AG10803 (cell line): ENCODE measurements at regions not wholly inside any gene's neighbourhood (a gene's known extent, or its start where the extent isn't known, plus 50 kb on each side); places are given as distances from the start of the nearest gene placed in this dataset.

Source experiments
- DNase-seq: peaks from one replicate; pipeline ENCODE4 v3.0.0; 2010; ENCODE audit warnings: low read depth
- H3K4me3 ChIP-seq: 2 replicates; pipeline ENCODE4 v1.5.1; 2011; ENCODE audit warnings: mild to moderate bottlenecking, low read length, control low read depth
- TF ChIP-seq, protein P1 (sequence below): conservative IDR thresholded peaks from 2 replicates; pipeline ENCODE4 v1.5.1; 2011; ENCODE audit warnings: mild to moderate bottlenecking, low read length, control low read depth, inconsistent platforms

DNA sequence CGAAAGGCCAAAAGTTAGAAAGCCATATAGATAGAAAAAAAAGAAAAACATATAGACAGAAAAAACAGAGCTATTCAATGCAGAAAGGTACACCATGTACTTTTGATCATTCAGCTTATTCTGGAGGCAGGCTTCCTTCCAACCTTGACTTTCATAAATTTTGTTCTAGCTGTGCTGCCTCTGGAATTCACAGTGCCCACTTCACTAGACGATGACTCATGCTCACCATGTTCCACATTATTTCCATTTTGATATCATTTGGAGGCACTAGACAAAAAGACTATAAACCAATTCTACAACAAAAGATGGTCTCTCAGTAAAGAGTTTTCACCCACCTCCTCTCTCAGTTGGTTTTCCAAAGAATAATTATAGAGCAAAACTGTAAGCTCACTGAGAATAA is 229.0 kb upstream of the IPO5 start:
- no peak overlapping the region for H3K4me3 ChIP-seq
- TF ChIP-seq, protein P1, sequence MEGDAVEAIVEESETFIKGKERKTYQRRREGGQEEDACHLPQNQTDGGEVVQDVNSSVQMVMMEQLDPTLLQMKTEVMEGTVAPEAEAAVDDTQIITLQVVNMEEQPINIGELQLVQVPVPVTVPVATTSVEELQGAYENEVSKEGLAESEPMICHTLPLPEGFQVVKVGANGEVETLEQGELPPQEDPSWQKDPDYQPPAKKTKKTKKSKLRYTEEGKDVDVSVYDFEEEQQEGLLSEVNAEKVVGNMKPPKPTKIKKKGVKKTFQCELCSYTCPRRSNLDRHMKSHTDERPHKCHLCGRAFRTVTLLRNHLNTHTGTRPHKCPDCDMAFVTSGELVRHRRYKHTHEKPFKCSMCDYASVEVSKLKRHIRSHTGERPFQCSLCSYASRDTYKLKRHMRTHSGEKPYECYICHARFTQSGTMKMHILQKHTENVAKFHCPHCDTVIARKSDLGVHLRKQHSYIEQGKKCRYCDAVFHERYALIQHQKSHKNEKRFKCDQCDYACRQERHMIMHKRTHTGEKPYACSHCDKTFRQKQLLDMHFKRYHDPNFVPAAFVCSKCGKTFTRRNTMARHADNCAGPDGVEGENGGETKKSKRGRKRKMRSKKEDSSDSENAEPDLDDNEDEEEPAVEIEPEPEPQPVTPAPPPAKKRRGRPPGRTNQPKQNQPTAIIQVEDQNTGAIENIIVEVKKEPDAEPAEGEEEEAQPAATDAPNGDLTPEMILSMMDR: no peak
- no peak for DNase-seq

DNA sequence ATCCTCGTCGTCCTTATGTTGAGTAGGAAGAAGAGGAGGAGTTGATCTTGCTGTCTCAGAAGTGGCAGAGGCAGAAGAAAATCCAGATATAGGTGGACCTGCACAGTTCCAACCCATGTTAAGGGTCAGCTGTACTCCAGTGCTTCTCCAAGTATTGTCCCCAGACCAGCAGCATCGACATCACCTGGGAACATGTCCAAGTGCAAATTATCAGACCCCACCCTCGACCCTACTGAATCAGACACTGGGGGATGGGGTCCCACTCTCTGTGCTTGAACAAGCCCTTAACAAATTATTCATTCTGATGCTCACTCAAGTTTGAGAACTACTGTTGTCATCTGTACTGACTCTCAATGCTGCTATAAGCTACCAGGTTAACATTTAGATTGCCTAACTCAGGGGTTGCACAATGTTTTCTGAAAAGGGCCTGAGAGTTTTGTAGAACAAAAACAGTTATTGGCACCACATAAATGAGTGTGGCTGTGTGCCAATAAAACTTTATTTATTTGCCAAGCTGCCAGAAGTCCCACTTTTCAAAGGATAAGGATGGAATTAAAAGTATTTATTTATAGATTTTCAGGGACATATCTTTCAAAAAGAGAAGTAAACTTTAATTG is 226.7 kb upstream of the IPO5 start:
- no peak for DNase-seq

DNA sequence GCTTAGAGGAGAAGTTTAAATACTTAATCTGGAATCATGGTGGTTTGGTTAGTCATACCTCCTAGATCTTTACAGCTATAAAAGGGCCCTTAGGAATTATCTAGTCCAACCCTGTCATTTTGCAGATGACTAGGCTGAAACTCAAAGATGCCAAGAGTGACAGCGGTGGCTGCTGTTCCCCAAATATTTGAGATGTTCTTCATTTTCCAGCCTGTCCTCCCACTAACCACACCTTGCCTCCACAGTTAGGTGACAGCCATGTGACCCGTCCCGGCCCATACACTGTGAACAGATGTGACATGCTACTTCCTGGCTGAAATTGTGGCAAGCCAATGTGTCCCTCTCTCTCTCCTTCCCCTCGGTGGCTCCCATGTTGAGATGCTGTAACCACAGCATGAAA is 225.5 kb upstream of the IPO5 start:
- TF ChIP-seq, protein P1: no peak
- no peak for DNase-seq
- no peak overlapping the region for H3K4me3 ChIP-seq

More for the DNA sequence above, 226.7 kb upstream of the IPO5 start:
- no peak overlapping the region for H3K4me3 ChIP-seq
- TF ChIP-seq, protein P1: no peak

DNA sequence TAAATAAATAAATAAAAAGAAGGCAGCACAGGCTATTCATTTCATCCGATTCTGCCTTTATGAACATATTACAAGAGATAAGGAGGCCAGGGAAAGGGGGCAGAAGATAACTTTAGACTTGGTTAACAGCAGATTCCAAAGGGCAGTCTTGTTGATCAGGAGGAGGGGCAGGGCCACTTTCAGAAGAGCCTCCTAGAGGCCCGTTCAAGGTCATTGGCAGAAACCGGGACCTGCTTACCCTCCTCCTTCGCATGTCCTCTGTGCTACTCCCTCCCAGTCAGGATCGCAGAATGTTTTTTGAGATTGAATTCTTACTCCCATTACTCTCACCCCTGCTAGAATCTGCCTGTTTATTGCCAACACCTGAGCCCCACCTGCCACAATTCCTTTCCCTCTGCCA is 217.0 kb upstream of the IPO5 start:
- no peak for DNase-seq
- no peak overlapping the region for H3K4me3 ChIP-seq
- TF ChIP-seq, protein P1: no peak

DNA sequence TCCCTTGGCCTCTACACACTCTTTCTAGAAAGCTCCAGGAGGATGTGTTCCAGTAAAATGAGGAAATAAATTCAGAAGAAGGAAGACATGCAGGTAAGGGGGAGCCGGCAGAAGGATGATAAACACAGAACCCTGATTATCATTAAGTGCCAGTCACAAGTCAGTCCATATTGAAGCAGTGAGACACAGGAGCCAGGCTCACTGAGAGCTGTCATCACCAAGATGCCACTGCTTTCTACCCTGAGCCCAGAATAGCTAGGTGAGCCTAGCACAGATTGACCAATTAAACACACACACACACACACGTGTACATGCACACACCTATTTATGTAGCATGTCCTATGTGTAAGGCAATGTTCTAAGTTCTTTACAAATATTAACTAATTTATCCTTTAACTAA is 211.4 kb upstream of the IPO5 start:
- TF ChIP-seq, protein P1: no peak
- H3K4me3 ChIP-seq: no peak overlapping the region
- DNase-seq: no peak

DNA sequence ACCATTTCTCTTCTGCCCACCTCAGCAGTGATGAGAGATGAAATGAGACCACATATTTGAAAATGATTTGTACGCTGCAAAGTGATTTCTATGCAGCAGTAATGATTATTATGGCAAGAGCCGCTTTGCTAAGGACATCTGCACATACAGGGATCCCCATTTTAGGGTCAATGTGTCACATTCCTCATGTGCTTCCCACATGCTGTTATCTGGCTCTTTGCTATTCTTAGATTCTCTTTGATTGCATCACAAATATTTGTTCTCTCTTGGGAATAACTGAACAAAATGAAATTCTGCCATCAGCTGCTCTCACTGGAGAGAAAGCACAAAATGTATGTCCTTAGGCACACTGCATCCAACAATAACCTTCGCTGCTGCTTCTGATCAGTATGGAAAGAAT is 209.5 kb upstream of the IPO5 start:
- DNase-seq: peak; percentile 48
- no peak overlapping the region for H3K4me3 ChIP-seq
- TF ChIP-seq, protein P1: no peak

DNA sequence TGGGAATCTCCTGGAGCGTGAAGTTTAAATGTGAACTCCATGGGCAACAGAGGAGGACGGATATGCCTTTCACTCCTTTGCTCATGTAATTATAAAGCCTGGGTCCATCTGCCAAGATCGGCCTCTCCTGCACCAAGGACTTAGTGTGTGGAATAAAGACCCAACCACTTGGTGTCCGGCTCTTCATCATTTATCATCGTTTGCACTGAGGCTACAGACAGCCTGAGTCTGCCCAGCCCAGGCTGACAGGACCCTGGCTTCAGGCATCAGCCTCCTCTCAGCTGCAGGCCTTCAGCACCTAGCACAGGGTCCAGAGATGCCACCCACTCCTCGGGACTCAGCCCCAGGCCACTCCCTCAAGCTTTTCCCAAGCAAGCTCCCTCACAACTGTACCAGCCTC is 206.8 kb upstream of the IPO5 start:
- TF ChIP-seq, protein P1: no peak
- DNase-seq: no peak
- no peak overlapping the region for H3K4me3 ChIP-seq
